Smooth muscle cell (in vitro differentiated cells): ENCODE measurements at regions not wholly inside any gene's neighbourhood (a gene's known extent, or its start where the extent isn't known, plus 50 kb on each side); places are given as distances from the start of the nearest gene placed in this dataset.

Experiments used
- DNase-seq: peaks from one replicate; lab custom pipeline; 2025; ENCODE audit not compliant: unreplicated experiment; lab: John Stamatoyannopoulos, UW
- H2AFZ ChIP-seq: fragments of 200-600 bp; sonication (generic); 2 replicates; pipeline ENCODE4 v1.6.0; 2016; ENCODE audit warnings: antibody characterized with exemption, low read depth, mild to moderate bottlenecking
- H3F3A ChIP-seq: fragments of 200-600 bp; sonication (generic); 2 replicates; pipeline ENCODE4 v1.6.0; 2017; ENCODE audit warnings: antibody characterized with exemption, low read depth
- H3K27ac ChIP-seq: fragments of 200-600 bp; sonication (generic); 2 replicates; pipeline ENCODE4 v1.5.1; 2016; ENCODE audit warnings: low read depth, mild to moderate bottlenecking
- H3K27me3 ChIP-seq: fragments of 200-600 bp; sonication (generic); 2 replicates; pipeline ENCODE4 v1.6.1; 2016; ENCODE audit warnings: low read depth, mild to moderate bottlenecking
- H3K36me3 ChIP-seq: fragments of 200-600 bp; sonication (generic); 2 replicates; pipeline ENCODE4 v1.5.1; 2016; ENCODE audit warnings: low read depth
- H3K4me1 ChIP-seq: fragments of 200-600 bp; sonication (generic); 2 replicates; pipeline ENCODE4 v1.5.1; 2016; ENCODE audit warnings: low read depth
- H3K4me2 ChIP-seq: fragments of 200-600 bp; sonication (generic); 2 replicates; pipeline ENCODE4 v1.6.0; 2016; ENCODE audit warnings: mild to moderate bottlenecking
- H3K4me3 ChIP-seq: fragments of 200-600 bp; sonication (generic); 2 replicates; pipeline ENCODE4 v1.5.1; 2016; ENCODE audit warnings: mild to moderate bottlenecking
- H3K79me2 ChIP-seq: fragments of 200-600 bp; sonication (generic); 2 replicates; pipeline ENCODE4 v1.6.0; 2016; ENCODE audit warnings: low read depth, mild to moderate bottlenecking
- H3K9ac ChIP-seq: fragments of 200-600 bp; sonication (generic); 2 replicates; pipeline ENCODE4 v1.6.0; 2016; ENCODE audit warnings: low read depth
- H3K9me3 ChIP-seq: fragments of 200-600 bp; sonication (generic); replicated peaks from 2 replicates; pipeline ENCODE4 v1.5.1; 2016; ENCODE audit warnings: low read depth
- H4K20me1 ChIP-seq: fragments of 200-600 bp; sonication (generic); 2 replicates; pipeline ENCODE4 v1.6.0; 2016; ENCODE audit warnings: low read depth
- CTCF ChIP-seq: fragments of 200-600 bp; sonication (generic); IDR thresholded peaks from 2 replicates; pipeline ENCODE4 v1.5.1; 2017; ENCODE audit warnings: borderline replicate concordance, mild to moderate bottlenecking, antibody characterized with exemption; ENCODE audit not compliant: insufficient read depth, poor library complexity, severe bottlenecking
- WGBS: methylation state at CpG from one replicate; pipeline ENCODE4 v1.1.7; 2016; ENCODE audit warnings: low lambda C conversion rate; 5-methylcytosine and 5-hydroxymethylcytosine counted together

GRCh38 chr18:45557287-45557686 is 58.0 kb upstream of the SLC14A2 start:
- Histone ChIP-seq H3K27ac (no peak overlapping the region), H3K27me3 (no peaks in the 10 kb centered on the region), H3K4me1 (no peaks in the 10 kb centered on the region), H3F3A (no peaks in the 10 kb centered on the region), H3K4me3 (no peak overlapping the region), H2AFZ (no peak overlapping the region), H3K9ac (no peak overlapping the region), H3K9me3 (no peaks in the 10 kb centered on the region), H4K20me1 (no peaks in the 10 kb centered on the region), H3K36me3 (no peaks in the 10 kb centered on the region), H3K79me2 (no peaks in the 10 kb centered on the region), H3K4me2 (no peak overlapping the region)
- WGBS = 91% methylated on average over 4 of the region's 4 CpGs
- no peak for TF ChIP-seq CTCF
- no peak for DNase-seq

GRCh38 chr18:45557779-45558178 is 57.5 kb upstream of the SLC14A2 start:
- no peak overlapping the region for H3K4me3 ChIP-seq

GRCh38 chr18:45559258-45559657 is 56.0 kb upstream of the SLC14A2 start:
- no peaks in the 10 kb centered on the region for H3K27me3 ChIP-seq
- DNase-seq = no peak
- H3K9me3 ChIP-seq = no peaks in the 10 kb centered on the region
- no peaks in the 10 kb centered on the region for H3F3A ChIP-seq
- TF ChIP-seq CTCF = no peak
- 95% methylated on average over 1 of the region's 1 CpG for WGBS
- H3K27ac ChIP-seq = no peak overlapping the region
- no peak overlapping the region for H3K9ac ChIP-seq
- H3K4me1 ChIP-seq = no peaks in the 10 kb centered on the region
- no peaks in the 10 kb centered on the region for H3K36me3 ChIP-seq
- H3K4me2 ChIP-seq = no peak overlapping the region
- H4K20me1 ChIP-seq = no peaks in the 10 kb centered on the region
- H3K79me2 ChIP-seq = no peaks in the 10 kb centered on the region
- no peak overlapping the region for H2AFZ ChIP-seq
- H3K4me3 ChIP-seq = no peak overlapping the region

More at GRCh38 chr18:45557779-45558178, 57.5 kb upstream of the SLC14A2 start:
- Histone ChIP-seq H3F3A (no peaks in the 10 kb centered on the region), H3K9ac (no peak overlapping the region), H3K27me3 (no peaks in the 10 kb centered on the region), H3K79me2 (no peaks in the 10 kb centered on the region), H2AFZ (no peak overlapping the region), H3K27ac (no peak overlapping the region), H3K9me3 (no peaks in the 10 kb centered on the region), H3K36me3 (no peaks in the 10 kb centered on the region), H4K20me1 (no peaks in the 10 kb centered on the region), H3K4me2 (no peak overlapping the region), H3K4me1 (no peaks in the 10 kb centered on the region)
- no peak for TF ChIP-seq CTCF
- no peak for DNase-seq

GRCh38 chr18:45560870-45561269 is 54.4 kb upstream of the SLC14A2 start:
- Histone ChIP-seq H3K79me2 (no peaks in the 10 kb centered on the region), H3K9ac (no peak overlapping the region), H3K27ac (no peak overlapping the region), H3F3A (peaks cover 2% of the 10 kb centered on the region), H3K4me1 (no peaks in the 10 kb centered on the region), H3K4me2 (no peak overlapping the region), H3K4me3 (no peak overlapping the region), H3K27me3 (no peaks in the 10 kb centered on the region), H3K9me3 (no peaks in the 10 kb centered on the region), H4K20me1 (no peaks in the 10 kb centered on the region), H2AFZ (no peak overlapping the region), H3K36me3 (no peaks in the 10 kb centered on the region)
- TF ChIP-seq CTCF = no peak
- 57% methylated on average over 4 of the region's 4 CpGs for WGBS
- DNase-seq = no peak
